GM18909 (cell line): ENCODE measurements at regions not wholly inside any gene's neighbourhood (a gene's known extent, or its start where the extent isn't known, plus 50 kb on each side); places are given as distances from the start of the nearest gene placed in this dataset.

ENCODE experiments used
- ATAC-seq: cut with Tn5 transposase; IDR thresholded peaks from one replicate; pipeline ENCODE4 v1.9.1; 2021; ENCODE audit warnings: mild to moderate bottlenecking; ENCODE audit not compliant: unreplicated experiment, poor library complexity

DNA sequence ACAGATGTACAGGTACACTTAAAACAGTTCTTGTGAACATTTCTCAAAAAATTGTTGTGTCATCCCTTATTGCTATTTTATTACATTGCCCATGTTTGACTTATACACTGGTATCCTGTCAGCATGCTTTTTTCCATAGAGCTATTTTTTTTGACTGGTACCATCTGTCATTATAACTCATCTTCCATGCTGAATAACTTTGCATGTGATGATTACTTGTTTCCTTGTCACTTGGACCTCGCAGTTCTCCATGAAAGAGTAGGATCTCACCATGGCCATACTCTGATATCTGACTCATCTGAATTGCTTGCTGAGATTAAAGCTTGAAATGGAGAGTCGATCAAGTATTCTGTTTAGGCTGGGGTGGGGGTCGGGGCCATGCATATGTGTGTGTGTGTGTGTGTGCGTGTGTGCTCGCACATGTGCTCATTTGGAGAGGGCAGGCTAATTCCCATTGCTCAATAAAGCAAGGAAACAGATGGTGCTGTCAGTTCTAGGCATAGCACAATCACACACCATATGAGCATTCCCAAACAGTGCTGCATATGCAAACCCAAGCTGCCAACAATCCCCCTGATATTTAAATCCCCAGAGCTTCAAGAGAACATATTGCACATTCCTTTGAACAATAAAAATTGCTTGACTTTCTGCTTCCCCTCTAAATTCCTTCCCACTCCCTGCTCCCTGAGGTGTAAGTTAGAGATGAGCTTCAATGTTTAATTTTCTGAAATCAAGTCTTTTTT, 62.9 kb downstream of the NHLRC3 start:
- no peak for ATAC-seq

DNA sequence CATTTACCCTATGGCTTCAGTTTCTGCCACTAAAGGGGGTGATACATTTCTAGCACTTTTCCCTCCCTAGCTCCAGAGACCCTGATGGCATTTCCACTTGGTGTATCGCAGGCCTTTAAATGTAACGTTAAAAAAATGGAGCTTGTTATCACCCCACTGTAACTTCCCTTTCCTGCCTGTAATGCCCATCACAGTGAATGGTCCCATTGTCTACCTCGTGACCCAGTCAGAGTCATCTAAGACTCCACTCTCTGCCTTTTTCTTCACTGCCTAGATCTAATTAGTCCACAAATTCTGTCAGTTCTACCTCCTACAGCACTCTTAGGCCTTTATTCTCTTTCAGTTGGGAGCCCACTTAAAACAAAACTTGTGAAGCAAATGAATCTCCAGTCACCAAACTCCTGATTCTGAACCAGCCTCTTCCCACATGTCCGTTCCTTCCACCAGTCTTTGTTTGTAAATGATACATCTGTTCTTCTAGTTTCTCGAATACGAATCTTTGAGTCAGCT, 64.8 kb downstream of the NHLRC3 start:
- no peak for ATAC-seq

DNA sequence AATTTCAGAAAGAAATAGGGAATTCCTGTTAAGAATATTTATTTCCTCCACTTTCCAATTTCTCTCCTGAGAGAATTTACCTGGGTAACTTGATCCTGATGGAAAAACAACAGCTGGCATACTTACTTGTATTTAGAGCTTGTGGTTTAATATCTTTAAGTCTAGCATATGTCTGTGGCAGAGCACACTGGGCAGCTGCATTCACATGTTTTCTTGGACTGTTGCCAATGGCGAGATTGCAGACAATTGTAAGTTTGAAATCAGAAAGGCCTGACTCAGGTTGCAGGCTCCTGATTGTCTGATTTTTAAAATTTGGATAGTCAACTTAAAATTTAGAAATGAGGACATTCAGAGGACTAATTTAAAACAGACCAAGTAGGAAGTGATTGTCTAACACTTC, 66.9 kb downstream of the NHLRC3 start:
- no peak for ATAC-seq

GRCh38 chr13:39106216-39107005, 68.2 kb downstream of the NHLRC3 start:
- no peak for ATAC-seq

DNA sequence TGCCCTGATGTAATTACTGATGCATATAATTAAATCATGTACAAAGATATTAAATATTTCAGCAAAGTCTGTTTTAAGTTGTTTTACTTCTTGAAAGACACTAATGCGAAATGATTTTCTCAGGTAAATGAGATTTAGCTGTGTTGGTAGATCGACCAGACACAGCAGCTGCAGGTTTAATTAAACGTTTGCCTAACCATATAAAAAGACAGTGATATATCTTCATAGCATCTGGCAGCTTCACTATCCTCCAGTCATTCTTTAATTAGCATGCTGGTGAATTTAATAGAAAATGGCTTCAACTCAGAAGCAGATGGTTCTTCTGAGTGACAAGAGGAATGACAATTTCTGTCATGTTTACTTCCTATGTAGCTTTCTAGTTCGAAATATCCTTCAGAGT, 69.3 kb downstream of the NHLRC3 start:
- no peak for ATAC-seq

DNA sequence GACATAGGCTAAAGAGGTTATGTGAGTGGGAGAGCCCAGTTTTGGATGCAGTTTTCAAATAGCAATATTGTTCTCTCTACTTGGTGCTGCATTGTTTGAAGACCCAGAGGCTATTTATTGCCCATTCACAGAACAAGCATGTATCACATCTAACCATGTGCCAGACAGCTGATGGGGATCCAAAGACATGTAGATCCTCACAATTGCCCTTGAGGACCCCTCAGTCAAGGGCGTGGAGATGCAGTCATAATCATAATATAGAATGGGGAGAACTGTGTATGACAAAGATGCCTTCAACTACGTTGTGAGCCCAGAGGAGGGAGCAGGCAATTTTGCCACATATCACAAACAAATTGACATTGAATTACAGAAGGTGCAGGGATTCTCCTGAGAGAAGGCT, 70.5 kb downstream of the NHLRC3 start:
- ATAC-seq: no peak

GRCh38 chr13:39110518-39111097, 72.4 kb downstream of the NHLRC3 start:
- ATAC-seq: no peak

DNA sequence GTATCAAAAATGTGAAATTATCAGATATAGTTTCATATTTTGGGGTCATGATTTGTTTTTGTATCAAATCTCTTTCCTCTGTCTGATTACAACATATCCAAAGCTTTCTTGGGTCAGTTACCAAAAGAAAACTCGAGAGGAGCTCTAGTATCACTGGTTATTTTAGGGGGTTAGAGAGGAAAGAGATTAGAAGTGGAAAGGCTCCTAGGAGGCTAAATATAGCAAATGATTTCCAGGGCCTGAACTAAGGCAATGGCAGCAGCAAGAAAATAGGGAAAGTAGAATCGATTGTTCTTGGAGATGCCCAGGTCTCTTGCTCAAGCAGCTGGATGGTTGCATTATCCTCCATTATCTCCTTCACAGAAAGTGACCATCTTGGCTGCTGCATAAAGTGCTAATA, 72.9 kb downstream of the NHLRC3 start:
- no peak for ATAC-seq

DNA sequence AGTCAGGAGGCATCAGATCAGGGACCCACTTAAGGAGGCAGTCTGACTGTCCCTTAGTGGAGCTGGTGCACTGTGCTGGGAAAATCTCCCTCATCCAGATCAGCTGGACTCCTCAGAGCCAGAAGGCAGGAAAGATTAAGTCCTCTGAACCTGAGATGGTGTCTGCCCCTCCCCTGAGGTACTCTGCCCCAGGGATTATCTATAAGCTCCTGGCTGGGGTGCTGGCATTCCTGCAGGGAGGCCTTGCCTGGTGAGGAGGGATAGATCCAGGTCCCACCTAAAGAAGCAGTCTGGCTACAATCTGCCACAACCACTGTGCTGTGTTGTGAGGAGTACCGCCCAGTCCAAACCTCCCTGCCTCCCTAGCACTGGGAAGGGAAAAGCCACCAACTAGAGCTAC, 81.2 kb downstream of the NHLRC3 start:
- no peak for ATAC-seq

DNA sequence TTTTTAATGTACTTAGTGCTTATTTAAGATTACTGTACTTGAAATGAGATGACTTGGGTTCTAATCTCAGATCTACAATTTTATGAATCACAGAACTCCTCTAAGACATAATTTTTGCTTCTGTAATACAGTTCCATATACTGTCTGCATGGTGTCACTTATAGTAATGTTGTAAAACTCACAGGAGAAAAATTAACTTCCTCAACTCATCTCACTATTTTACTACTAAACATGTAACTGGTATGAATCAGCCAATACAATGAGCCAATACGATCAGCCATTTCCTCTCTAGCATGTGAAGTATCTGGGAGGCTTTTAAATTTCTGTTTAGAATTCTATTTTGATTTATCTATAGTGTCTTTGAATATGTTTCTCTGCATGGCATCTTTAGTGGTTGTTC, 85.3 kb downstream of the NHLRC3 start:
- ATAC-seq: no peak

DNA sequence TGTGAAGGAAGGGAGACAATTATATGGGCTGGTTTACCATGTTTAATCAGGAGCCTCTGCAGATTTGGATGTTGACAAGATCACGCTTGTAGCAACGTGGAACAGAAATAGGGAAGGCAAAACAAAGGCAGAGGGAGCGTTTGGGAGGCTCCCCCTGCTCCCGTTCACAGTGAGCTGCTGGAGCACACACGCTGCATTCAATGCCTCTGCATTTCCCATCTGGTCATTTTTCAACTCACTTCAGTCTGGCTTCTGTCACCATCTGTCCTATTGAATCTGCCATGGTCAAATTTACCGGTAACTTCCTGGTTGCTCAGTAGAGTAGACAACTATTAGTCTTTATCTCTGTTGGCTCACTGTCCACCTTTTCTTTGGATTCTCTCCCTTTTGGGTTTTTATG, 91.0 kb downstream of the NHLRC3 start:
- ATAC-seq: no peak

- no peak for ATAC-seq
These were observed 92.0 kb downstream of the NHLRC3 start for GRCh38 chr13:39130301-39130700.

GRCh38 chr13:39132286-39133230, 94.3 kb downstream of the NHLRC3 start:
- ATAC-seq: no peak

DNA sequence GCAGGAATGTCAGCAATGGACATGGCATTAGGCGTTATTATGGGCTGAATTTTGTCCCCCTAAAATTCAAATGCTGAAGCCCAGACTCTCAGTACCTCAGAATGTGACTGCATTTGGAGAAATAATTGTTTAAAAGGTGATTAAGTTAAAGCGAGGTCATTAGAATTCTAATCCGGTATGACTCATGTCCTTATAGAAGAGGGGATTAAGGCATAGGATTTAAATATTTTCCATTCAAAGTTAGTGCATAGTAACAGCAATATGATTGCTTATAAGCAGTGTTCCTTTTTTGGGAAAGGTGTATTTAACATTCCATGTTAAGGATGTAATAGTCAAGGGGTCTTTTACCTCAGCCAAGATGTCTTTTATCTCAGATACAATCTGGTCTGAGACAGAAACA, 95.5 kb downstream of the NHLRC3 start:
- ATAC-seq: no peak

- ATAC-seq: no peak
These were observed 96.3 kb downstream of the NHLRC3 start for GRCh38 chr13:39134574-39134973.

DNA sequence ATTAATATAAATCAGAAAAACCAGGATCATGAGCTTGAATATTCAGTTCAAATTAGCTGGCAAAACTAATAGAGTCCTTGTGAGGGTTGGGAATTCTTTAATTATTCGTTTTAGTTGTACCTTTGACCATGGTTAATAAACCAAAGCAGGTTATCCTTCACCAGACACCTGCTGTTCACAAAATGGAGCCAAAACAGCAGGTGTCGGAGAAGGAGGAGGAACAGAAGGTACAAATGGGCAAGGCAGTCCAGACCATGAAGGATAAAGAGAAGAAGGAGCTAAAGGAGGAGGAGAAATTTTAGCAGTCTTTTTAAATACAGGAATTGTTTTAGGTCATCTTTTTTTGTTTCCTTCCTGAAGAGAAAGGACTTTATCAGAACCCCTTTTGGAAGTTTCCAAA, 106.1 kb downstream of the NHLRC3 start:
- ATAC-seq: no peak

DNA sequence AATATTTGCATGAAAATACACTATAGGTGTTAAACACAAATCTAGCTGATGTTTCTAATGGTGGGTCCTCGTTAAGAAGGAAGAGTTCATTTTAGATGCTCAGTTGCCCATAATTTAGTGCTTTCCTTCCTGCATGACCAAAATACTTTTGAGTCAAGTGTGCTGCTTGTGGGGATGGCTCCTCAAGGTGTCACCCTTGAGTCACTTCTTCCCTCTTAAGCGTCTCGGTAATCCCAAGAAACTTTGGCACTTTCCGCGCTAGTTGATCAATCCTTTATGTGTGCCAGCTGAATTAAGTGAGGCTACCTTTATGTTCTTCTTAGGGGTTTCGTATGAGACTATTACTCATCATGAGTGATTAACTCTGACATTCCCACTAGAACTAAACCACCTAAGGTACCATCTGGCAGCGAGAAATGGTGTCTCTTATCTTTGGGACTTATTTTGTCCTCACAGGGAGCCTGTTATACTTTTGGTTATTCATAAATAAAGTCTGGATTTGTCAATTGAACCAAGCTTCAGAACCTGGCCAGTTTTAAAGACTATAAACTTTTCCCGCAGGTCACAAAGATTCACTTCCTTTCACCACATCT, 106.8 kb downstream of the NHLRC3 start:
- ATAC-seq: no peak

DNA sequence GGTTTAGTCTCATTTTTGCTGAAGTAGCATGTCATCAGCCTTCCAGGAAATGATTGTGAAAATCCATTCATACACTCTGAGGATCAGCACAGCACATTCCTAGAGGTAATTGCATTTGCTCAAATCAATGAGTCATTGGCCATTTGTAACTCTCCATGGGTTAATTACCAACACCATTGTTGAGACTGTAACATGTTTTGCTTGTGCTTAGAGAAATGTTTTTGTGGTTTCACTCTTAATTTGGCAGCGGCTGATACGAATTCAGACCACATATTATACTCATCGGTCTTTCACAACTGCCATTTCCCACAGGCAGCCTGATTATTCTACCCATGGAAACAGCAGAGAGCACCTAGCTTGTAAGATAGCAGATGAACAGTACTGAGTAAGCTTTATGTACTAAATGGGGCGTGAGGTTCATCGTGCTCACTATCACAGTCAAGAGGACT, 110.3 kb downstream of the NHLRC3 start:
- no peak for ATAC-seq

DNA sequence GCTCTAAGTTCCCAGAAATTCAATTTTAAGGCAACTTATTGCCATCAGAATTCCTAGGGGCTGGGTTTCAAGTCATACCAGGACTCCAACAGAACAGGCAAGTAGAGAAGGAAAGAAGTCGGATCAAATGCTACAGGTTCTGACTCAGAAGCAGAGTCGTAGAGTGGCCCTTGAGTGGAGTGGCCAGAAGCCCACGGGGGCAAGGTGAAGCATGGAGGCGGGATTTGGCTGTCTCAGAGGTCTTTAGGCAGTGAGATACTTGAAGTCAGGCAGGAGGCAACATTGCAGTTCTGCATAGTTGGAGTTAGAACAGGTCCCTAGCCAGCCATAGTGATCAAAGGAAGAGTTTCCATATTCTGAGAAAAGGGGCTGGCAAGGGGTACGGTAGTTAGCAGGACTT, 111.6 kb downstream of the NHLRC3 start:
- no peak for ATAC-seq

DNA sequence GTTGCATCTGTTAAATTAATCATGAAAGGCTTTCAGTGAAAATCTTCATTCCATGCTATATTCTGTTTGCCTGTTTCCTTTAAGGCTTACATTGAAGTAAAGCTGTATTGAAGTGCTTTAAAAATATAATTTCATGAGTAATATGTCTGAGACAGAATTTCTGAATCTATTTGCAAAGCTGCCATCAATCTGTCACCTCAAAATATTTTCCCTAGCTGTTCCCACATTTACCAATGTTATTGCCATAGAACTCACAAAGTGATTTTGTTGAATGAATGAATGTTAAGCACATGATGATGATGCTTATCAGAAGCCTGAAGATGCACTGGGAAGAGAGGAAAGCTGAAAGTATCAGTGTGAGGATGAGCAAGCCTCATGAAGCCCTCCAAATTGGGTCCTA, 115.8 kb downstream of the NHLRC3 start:
- ATAC-seq: no peak
